ENCODE measurements at regions not wholly inside any gene's neighbourhood (a gene's known extent, or its start where the extent isn't known, plus 50 kb on each side); places are given as distances from the start of the nearest gene placed in this dataset.

- Histone ChIP-seq H3K36me3 (peaks cover under 1 to 59% of the 10 kb centered on the region in 2 donors), H3K9me3 (no peaks in the 10 kb centered on the region), H3K4me1 (peaks cover 0 to 12% of the 10 kb centered on the region in 2 donors), H3K4me3 (no peak overlapping the region), H3K27ac (no peak overlapping the region), H3K27me3 (no peaks in the 10 kb centered on the region)
- intact Hi-C loops (cut with DNase I): no loop called here
- DNase-seq: no peak
- no peak for ATAC-seq
- TF ChIP-seq, protein P1, sequence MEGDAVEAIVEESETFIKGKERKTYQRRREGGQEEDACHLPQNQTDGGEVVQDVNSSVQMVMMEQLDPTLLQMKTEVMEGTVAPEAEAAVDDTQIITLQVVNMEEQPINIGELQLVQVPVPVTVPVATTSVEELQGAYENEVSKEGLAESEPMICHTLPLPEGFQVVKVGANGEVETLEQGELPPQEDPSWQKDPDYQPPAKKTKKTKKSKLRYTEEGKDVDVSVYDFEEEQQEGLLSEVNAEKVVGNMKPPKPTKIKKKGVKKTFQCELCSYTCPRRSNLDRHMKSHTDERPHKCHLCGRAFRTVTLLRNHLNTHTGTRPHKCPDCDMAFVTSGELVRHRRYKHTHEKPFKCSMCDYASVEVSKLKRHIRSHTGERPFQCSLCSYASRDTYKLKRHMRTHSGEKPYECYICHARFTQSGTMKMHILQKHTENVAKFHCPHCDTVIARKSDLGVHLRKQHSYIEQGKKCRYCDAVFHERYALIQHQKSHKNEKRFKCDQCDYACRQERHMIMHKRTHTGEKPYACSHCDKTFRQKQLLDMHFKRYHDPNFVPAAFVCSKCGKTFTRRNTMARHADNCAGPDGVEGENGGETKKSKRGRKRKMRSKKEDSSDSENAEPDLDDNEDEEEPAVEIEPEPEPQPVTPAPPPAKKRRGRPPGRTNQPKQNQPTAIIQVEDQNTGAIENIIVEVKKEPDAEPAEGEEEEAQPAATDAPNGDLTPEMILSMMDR (IDR thresholded peaks at IDR 0.05): no peak
Observed at GRCh38 chr7:66575398-66575797, 53.3 kb upstream of the KCTD7 start.

- Histone ChIP-seq H3K9me3 (no peaks in the 10 kb centered on the region), H3K4me1 (peaks cover 0 to 12% of the 10 kb centered on the region in 2 donors), H3K27me3 (no peaks in the 10 kb centered on the region), H3K36me3 (peaks cover 0 to 48% of the 10 kb centered on the region in 2 donors), H3K4me3 (no peak overlapping the region), H3K27ac (no peak overlapping the region)
- intact Hi-C loops (cut with DNase I): no loop called here
- TF ChIP-seq, protein P1 (IDR thresholded peaks at IDR 0.05): no peak
- ATAC-seq: no peak
- DNase-seq: no peak
Observed at GRCh38 chr7:66576646-66577045, 52.0 kb upstream of the KCTD7 start.

All from left lung (tissue), 4 donors.